Liver (tissue), 8 donors: ENCODE measurements at regions not wholly inside any gene's neighbourhood (a gene's known extent, or its start where the extent isn't known, plus 50 kb on each side); places are given as distances from the start of the nearest gene placed in this dataset.

Experiments
- DNase-seq: peaks from one replicate; pipeline ENCODE4 v3.0.0-alpha.2; 2017; ENCODE audit warnings: low spot score
- H3K27ac ChIP-seq, 2 donors: one replicate each; pipeline ENCODE4 v1.7.0; 2013; ENCODE audit warnings: inconsistent platforms in 2 of 2, low read length in 2 of 2, control low read depth in 1 of 2, low read depth in 1 of 2, mild to moderate bottlenecking in 1 of 2
- H3K27me3 ChIP-seq, 4 donors: one replicate each; pipeline versions ENCODE4 v1.6.1 to v1.7.0; 2013; ENCODE audit warnings: low read length in 3 of 4, inconsistent platforms in 1 of 4, mild to moderate bottlenecking in 1 of 4, moderate library complexity in 1 of 4; ENCODE audit not compliant: control insufficient read depth in 4 of 4, insufficient read depth in 4 of 4
- H3K36me3 ChIP-seq, 4 donors: one replicate each; pipeline versions ENCODE4 v1.6.1 to v1.7.0; 2013; ENCODE audit warnings: low read length in 3 of 4, mild to moderate bottlenecking in 3 of 4, low read depth in 1 of 4, moderate library complexity in 1 of 4; ENCODE audit not compliant: control insufficient read depth in 4 of 4, insufficient read depth in 3 of 4
- H3K4me1 ChIP-seq, 4 donors: one replicate each; pipeline versions ENCODE4 v1.6.1 to v1.7.0; 2013; ENCODE audit warnings: low read length in 3 of 4, mild to moderate bottlenecking in 3 of 4, moderate library complexity in 1 of 4; ENCODE audit not compliant: control insufficient read depth in 4 of 4, insufficient read depth in 4 of 4
- H3K4me3 ChIP-seq, 3 donors: one replicate each; pipeline versions ENCODE4 v1.6.1 to v1.7.0; 2013; ENCODE audit warnings: low read length in 3 of 3, control low read depth in 1 of 3, low read depth in 1 of 3, mild to moderate bottlenecking in 1 of 3
- H3K9ac ChIP-seq, 2 donors: one replicate each; pipeline ENCODE4 v1.7.0; 2013; ENCODE audit warnings: low read length in 2 of 2, mild to moderate bottlenecking in 2 of 2, moderate library complexity in 2 of 2, control low read depth in 1 of 2, low read depth in 1 of 2
- H3K9me3 ChIP-seq, 4 donors: one replicate each; pipeline versions ENCODE4 v1.6.1 to v1.7.0; 2013; ENCODE audit warnings: low read length in 3 of 4; ENCODE audit not compliant: control insufficient read depth in 4 of 4
- CTCF ChIP-seq: fragments of 150-350 bp; IDR thresholded peaks from 2 replicates; pipeline ENCODE4 v1.5.1; 2017; ENCODE audit warnings: improper control_type of control experiment, low read depth, low read length; ENCODE audit not compliant: missing input control
- EGR1 ChIP-seq, 2 donors: IDR thresholded peaks; 2 replicates each; pipeline ENCODE4 v1.6.1; 2016 to 2018; ENCODE audit warnings: antibody characterized with exemption in 2 of 2, low read depth in 2 of 2
- FOXA1 ChIP-seq: IDR thresholded peaks from 2 replicates; pipeline ENCODE4 v1.6.1; 2016; ENCODE audit warnings: antibody characterized with exemption
- FOXA2 ChIP-seq: IDR thresholded peaks from 2 replicates; pipeline ENCODE4 v1.6.1; 2016; ENCODE audit warnings: antibody characterized with exemption
- GABPA ChIP-seq, 2 donors: IDR thresholded peaks in 1 of 2; conservative IDR thresholded peaks in 1 of 2; 2 replicates each; pipeline ENCODE4 v1.6.1; 2016; ENCODE audit warnings: antibody characterized with exemption in 2 of 2, mild to moderate bottlenecking in 1 of 2, moderate library complexity in 1 of 2
- HNF4A ChIP-seq, 2 donors: conservative IDR thresholded peaks; 2 replicates each; pipeline ENCODE4 v1.6.1; 2016; ENCODE audit warnings: antibody characterized with exemption in 2 of 2, mild to moderate bottlenecking in 2 of 2
- HNF4G ChIP-seq: IDR thresholded peaks from 2 replicates; pipeline ENCODE4 v1.6.1; 2016; ENCODE audit warnings: antibody characterized with exemption
- JUND ChIP-seq, 2 donors: IDR thresholded peaks; 2 replicates each; pipeline ENCODE4 v1.6.1; 2016; ENCODE audit warnings: antibody characterized with exemption in 2 of 2
- NR2F2 ChIP-seq: IDR thresholded peaks from 2 replicates; pipeline ENCODE4 v1.6.1; 2016; ENCODE audit warnings: antibody characterized with exemption
- RAD21 ChIP-seq, 2 donors: IDR thresholded peaks; 2 replicates each; pipeline ENCODE4 v1.6.1; 2016; ENCODE audit warnings: antibody characterized with exemption in 2 of 2, mild to moderate bottlenecking in 2 of 2
- REST ChIP-seq: IDR thresholded peaks from 2 replicates; pipeline ENCODE4 v1.6.1; 2016; ENCODE audit warnings: antibody characterized with exemption, mild to moderate bottlenecking
- RXRA ChIP-seq, 2 donors: IDR thresholded peaks; 2 replicates each; pipeline ENCODE4 v1.6.1; 2017 to 2018; ENCODE audit warnings: antibody characterized with exemption in 2 of 2, mild to moderate bottlenecking in 1 of 2
- SP1 ChIP-seq: IDR thresholded peaks from 2 replicates; pipeline ENCODE4 v1.6.1; 2018; ENCODE audit warnings: antibody characterized with exemption, mild to moderate bottlenecking
- TAF1 ChIP-seq: conservative IDR thresholded peaks from 2 replicates; pipeline ENCODE4 v1.6.1; 2016; ENCODE audit warnings: antibody characterized with exemption, mild to moderate bottlenecking
- YY1 ChIP-seq: IDR thresholded peaks from 2 replicates; pipeline ENCODE4 v1.6.1; 2016; ENCODE audit warnings: antibody characterized with exemption, mild to moderate bottlenecking
- ZBTB33 ChIP-seq: IDR thresholded peaks from 2 replicates; pipeline ENCODE4 v1.6.1; 2016; ENCODE audit warnings: antibody characterized with exemption
- WGBS: extraction: QIAGEN DNeasy Blood & Tissue Kit; methylation state at CpG from one replicate; pipeline ENCODE4 v1.1.7; 2013; 5-methylcytosine and 5-hydroxymethylcytosine counted together
- TF ChIP-seq, protein P1 (sequence below): IDR thresholded peaks from 2 replicates; pipeline ENCODE4 v1.6.1; 2016; ENCODE audit warnings: antibody characterized with exemption
- TF ChIP-seq, protein P2 (sequence below): IDR thresholded peaks from 2 replicates; pipeline ENCODE4 v1.6.1; 2016; ENCODE audit warnings: antibody characterized with exemption
- donor health status: healthy.
- donor health status: healthy.
- donor health status: healthy.
- donor health status: healthy.
- donor health status: healthy.

GRCh38 chr2:236802862-236803261, 233.2 kb downstream of the ACKR3 start:
- no peak overlapping the region for H3K4me3 ChIP-seq
- H3K27ac ChIP-seq, result no peak overlapping the region
- no peak for DNase-seq
- TF ChIP-seq CTCF (no peak), HNF4A (conservative IDR thresholded peaks at IDR 0.05) (peak; percentile 55 to 62), JUND (IDR thresholded peaks at IDR 0.05) (no peak), EGR1 (IDR thresholded peaks at IDR 0.05; ENCODE audit: low read depth in 2 of 2) (no peak), RAD21 (IDR thresholded peaks at IDR 0.05) (peak; percentile 33 to 36), ZBTB33 (no peak), GABPA (IDR thresholded peaks at IDR 0.05 in 1 of 2, conservative IDR thresholded peaks at IDR 0.05 in 1 of 2) (no peak), HNF4G (peak; percentile 24), FOXA2 (no peak), YY1 (no peak), NR2F2 (no peak), FOXA1 (no peak), REST (no peak), RXRA (IDR thresholded peaks at IDR 0.05) (peak in 1 of 2 donors; percentile 46)
- TF ChIP-seq, protein P1, sequence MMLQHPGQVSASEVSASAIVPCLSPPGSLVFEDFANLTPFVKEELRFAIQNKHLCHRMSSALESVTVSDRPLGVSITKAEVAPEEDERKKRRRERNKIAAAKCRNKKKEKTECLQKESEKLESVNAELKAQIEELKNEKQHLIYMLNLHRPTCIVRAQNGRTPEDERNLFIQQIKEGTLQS, result no peak
- TF ChIP-seq, protein P2, sequence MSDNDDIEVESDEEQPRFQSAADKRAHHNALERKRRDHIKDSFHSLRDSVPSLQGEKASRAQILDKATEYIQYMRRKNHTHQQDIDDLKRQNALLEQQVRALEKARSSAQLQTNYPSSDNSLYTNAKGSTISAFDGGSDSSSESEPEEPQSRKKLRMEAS, result peak; percentile 50
- no peak overlapping the region for H3K9ac ChIP-seq
- 57% methylated on average over 6 of the region's 6 CpGs for WGBS
- H3K36me3 ChIP-seq, result no peaks in the 10 kb centered on the region
- H3K9me3 ChIP-seq, result peaks cover 0 to 2% (median 0%) of the 10 kb centered on the region in 4 donors
- no peaks in the 10 kb centered on the region for H3K27me3 ChIP-seq
- peaks cover 0 to 2% (median 0%) of the 10 kb centered on the region in 4 donors for H3K4me1 ChIP-seq

GRCh38 chr2:236803621-236804020, 234.0 kb downstream of the ACKR3 start:
- DNase-seq, result no peak
- WGBS, result 82% methylated on average over 20 of the region's 20 CpGs
- peaks cover 0 to 5% (median 2%) of the 10 kb centered on the region in 4 donors for H3K9me3 ChIP-seq
- H3K9ac ChIP-seq, result no peak overlapping the region
- H3K36me3 ChIP-seq, result no peaks in the 10 kb centered on the region
- no peaks in the 10 kb centered on the region for H3K27me3 ChIP-seq
- peaks cover 0 to 2% (median 0%) of the 10 kb centered on the region in 4 donors for H3K4me1 ChIP-seq
- H3K27ac ChIP-seq, result no peak overlapping the region
- no peak overlapping the region for H3K4me3 ChIP-seq
- TF ChIP-seq, protein P1, result no peak
- no peak for TF ChIP-seq SP1
- TF ChIP-seq RAD21 (IDR thresholded peaks at IDR 0.05), result no peak
- TF ChIP-seq, protein P2, result no peak
- no peak for TF ChIP-seq RXRA (IDR thresholded peaks at IDR 0.05)
- TF ChIP-seq REST, result no peak
- no peak for TF ChIP-seq NR2F2
- no peak for TF ChIP-seq GABPA (IDR thresholded peaks at IDR 0.05 in 1 of 2, conservative IDR thresholded peaks at IDR 0.05 in 1 of 2)
- no peak for TF ChIP-seq TAF1
- no peak for TF ChIP-seq JUND (IDR thresholded peaks at IDR 0.05)
- TF ChIP-seq FOXA2, result no peak
- no peak for TF ChIP-seq FOXA1
- TF ChIP-seq HNF4G, result no peak
